IMR-90 (cell line): ENCODE measurements at regions not wholly inside any gene's neighbourhood (a gene's known extent, or its start where the extent isn't known, plus 50 kb on each side); places are given as distances from the start of the nearest gene placed in this dataset.

ENCODE experiments used
- ATAC-seq: fragments of 200-7000 bp; cut with Tn5 transposase; 2 replicates; pipeline ENCODE4 v1.9.1; 2020; ENCODE audit warnings: low read depth, mild to moderate bottlenecking, moderate library complexity
- BruUV-seq: library from RNA; stranded (reverse); fragments of 400-500 nt; replicated peaks from 2 replicates; lab custom pipeline; 2021; lab: Mats Ljungman, UMichigan
- CTCF ChIA-PET: fragments of 300-600 bp; formaldehyde crosslinking; extraction: SDS; loops from one replicate; lab custom pipeline; 2021; ENCODE audit warnings: antibody characterized with exemption; lab: Yijun Ruan, JAX
- POLR2A ChIA-PET: fragments of 300-600 bp; sonication (Branson Sonifier 250); formaldehyde crosslinking; loops from one replicate; lab custom pipeline; 2022; ENCODE audit warnings: antibody characterized with exemption; ENCODE audit not compliant: unreplicated experiment; lab: Charles Lee
- DNase-seq: peaks from one replicate; pipeline ENCODE4 v3.0.0; 2013
- H2AFZ ChIP-seq: replicated peaks from 2 replicates; pipeline ENCODE3; 2013; ENCODE audit warnings: low read length, mild to moderate bottlenecking; ENCODE audit not compliant: poor library complexity
- H2AK5ac ChIP-seq: 2 replicates; pipeline ENCODE4 v1.6.1; 2013; ENCODE audit warnings: low read depth, low read length, inconsistent platforms
- H2AK9ac ChIP-seq: replicated peaks from 2 replicates; pipeline ENCODE3; 2013; ENCODE audit warnings: mild to moderate bottlenecking, low read depth, low read length, moderate library complexity; ENCODE audit not compliant: poor library complexity
- H2BK120ac ChIP-seq: 2 replicates; pipeline ENCODE4 v1.6.1; 2013; ENCODE audit warnings: low read depth, low read length, inconsistent platforms
- H2BK15ac ChIP-seq: 3 replicates; pipeline ENCODE4 v1.6.1; 2013; ENCODE audit warnings: low read depth, low read length, inconsistent platforms
- H2BK20ac ChIP-seq: 2 replicates; pipeline ENCODE4 v1.6.1; 2013; ENCODE audit warnings: low read depth, mild to moderate bottlenecking, inconsistent platforms, low read length, moderate library complexity
- H2BK5ac ChIP-seq: 2 replicates; pipeline ENCODE4 v1.6.1; 2013; ENCODE audit warnings: mild to moderate bottlenecking, low read depth, low read length, inconsistent platforms; ENCODE audit not compliant: poor library complexity, severe bottlenecking
- H3K14ac ChIP-seq: replicated peaks from 2 replicates; pipeline ENCODE4 v1.6.1; 2013; ENCODE audit warnings: low read depth, low read length, inconsistent platforms
- H3K18ac ChIP-seq: 2 replicates; pipeline ENCODE4 v1.6.1; 2013; ENCODE audit warnings: low read depth, low read length, control low read depth
- H3K23ac ChIP-seq: 2 replicates; pipeline ENCODE4 v1.6.1; 2013; ENCODE audit warnings: low read depth, low read length, inconsistent platforms
- H3K27ac ChIP-seq: 2 replicates; pipeline ENCODE4 v1.5.1; 2013; ENCODE audit warnings: mild to moderate bottlenecking, control low read depth, low read length; ENCODE audit not compliant: insufficient read depth
- H3K27me3 ChIP-seq: 2 replicates; pipeline ENCODE4 v1.6.1; 2013; ENCODE audit warnings: low read length; ENCODE audit not compliant: control insufficient read depth, insufficient read depth
- H3K36me3 ChIP-seq: 2 replicates; pipeline ENCODE4 v1.6.1; 2013; ENCODE audit warnings: low read length, mixed read lengths; ENCODE audit not compliant: control insufficient read depth, insufficient read depth
- H3K4ac ChIP-seq: 2 replicates; pipeline ENCODE4 v1.6.1; 2013; ENCODE audit warnings: low read depth, low read length, inconsistent platforms
- H3K4me1 ChIP-seq: 2 replicates; pipeline ENCODE4 v1.6.1; 2013; ENCODE audit warnings: low read length, mixed read lengths; ENCODE audit not compliant: control insufficient read depth, insufficient read depth
- H3K4me2 ChIP-seq: 2 replicates; pipeline ENCODE4 v1.6.1; 2013; ENCODE audit warnings: low read depth, mild to moderate bottlenecking, control low read depth, low read length, moderate library complexity
- H3K4me3 ChIP-seq: 2 replicates; pipeline ENCODE4 v1.5.1; 2013; ENCODE audit warnings: low read depth, mild to moderate bottlenecking, control low read depth, low read length, moderate library complexity; ENCODE audit not compliant: insufficient read depth
- H3K56ac ChIP-seq: 2 replicates; pipeline ENCODE4 v1.6.1; 2013; ENCODE audit warnings: low read length, inconsistent platforms; ENCODE audit not compliant: insufficient read depth; ENCODE audit errors: extremely low read depth
- H3K79me1 ChIP-seq, 2 experiments: 2 replicates each; pipeline ENCODE4 v1.6.1; 2013; ENCODE audit warnings: low read length in 2 of 2, inconsistent platforms in 1 of 2, low read depth in 1 of 2
- H3K9ac ChIP-seq: 2 replicates; pipeline ENCODE4 v1.6.1; 2013; ENCODE audit warnings: low read depth, low read length, control low read depth
- H3K9me1 ChIP-seq: 2 replicates; pipeline ENCODE4 v1.6.1; 2013; ENCODE audit warnings: low read length, inconsistent platforms; ENCODE audit not compliant: insufficient read depth
- H3K9me3 ChIP-seq: 2 replicates; pipeline ENCODE4 v1.6.1; 2013; ENCODE audit warnings: low read length; ENCODE audit not compliant: control insufficient read depth, insufficient read depth
- H4K20me1 ChIP-seq: 2 replicates; pipeline ENCODE4 v1.6.1; 2013; ENCODE audit warnings: low read length, inconsistent platforms; ENCODE audit not compliant: insufficient read depth
- H4K5ac ChIP-seq: 2 replicates; pipeline ENCODE4 v1.6.1; 2013; ENCODE audit warnings: mild to moderate bottlenecking, low read depth, low read length, control low read depth
- H4K8ac ChIP-seq, 2 experiments: 2 replicates each; pipeline ENCODE4 v1.6.1; 2013; ENCODE audit warnings: low read depth in 2 of 2, low read length in 2 of 2, control low read depth in 1 of 2, inconsistent platforms in 1 of 2
- H4K91ac ChIP-seq: 2 replicates; pipeline ENCODE4 v1.6.1; 2013; ENCODE audit warnings: low read depth, low read length, inconsistent platforms; ENCODE audit not compliant: insufficient read depth
- FOS ChIP-seq: fragments of 150-350 bp; IDR thresholded peaks from 2 replicates; pipeline ENCODE4 v1.6.1; 2016; ENCODE audit warnings: low read depth, low read length
- MAFK ChIP-seq: IDR thresholded peaks from 2 replicates; pipeline ENCODE4 v1.6.1; 2012; ENCODE audit warnings: low read depth, low read length, improper control_type of control experiment
- MAZ ChIP-seq: IDR thresholded peaks from 2 replicates; pipeline ENCODE4 v1.6.1; 2012; ENCODE audit warnings: low read depth, mild to moderate bottlenecking, low read length, improper control_type of control experiment, moderate library complexity, borderline replicate concordance
- MXI1 ChIP-seq: IDR thresholded peaks from 2 replicates; pipeline ENCODE4 v1.6.1; 2012; ENCODE audit warnings: low read depth, mild to moderate bottlenecking, low read length, moderate library complexity, borderline replicate concordance
- WGBS, 2 experiments: methylation state at CpG; one replicate each; pipeline versions ENCODE4 v1.1.5 to v1.1.7; 2013; ENCODE audit warnings: missing lambda C conversion rate in 2 of 2; ENCODE audit not compliant: insufficient read length in 1 of 2; ENCODE audit errors: extremely low coverage in 2 of 2; 5-methylcytosine and 5-hydroxymethylcytosine counted together
- dilution Hi-C: fragments of 300-500 bp; cut with HindIII; formaldehyde crosslinking; loops from one replicate; pipeline ENCODE4 v1.14.3; 2018; ENCODE audit warnings: low sequenced_read_pairs; ENCODE audit not compliant: unreplicated experiment
- in situ Hi-C: fragments of 300-500 bp; cut with MboI; formaldehyde crosslinking; loops from 3 replicates; pipeline ENCODE4 v1.14.3; 2019; ENCODE audit warnings: low sequenced_read_pairs, inconsistent platforms, mixed read lengths
- intact Hi-C: fragments of 100-400 bp; cut with micrococcal nuclease; formaldehyde crosslinking; loops from 2 replicates; pipeline ENCODE4 v1.10.0; 2022

GRCh38 chr1:99193431-99193830 is 70.9 kb upstream of the PLPPR4 start:
- no peak overlapping the region for H2BK15ac ChIP-seq
- no peak overlapping the region for H2AFZ ChIP-seq
- no peak overlapping the region for H4K5ac ChIP-seq
- no peak overlapping the region for H2AK9ac ChIP-seq
- H2AK5ac ChIP-seq = no peak overlapping the region
- no peaks in the 10 kb centered on the region for H3K27me3 ChIP-seq
- H3K9ac ChIP-seq = no peak overlapping the region
- DNase-seq (no peak), ATAC-seq (no peak)
- no peak overlapping the region for H2BK5ac ChIP-seq
- H3K9me1 ChIP-seq = no peaks in the 10 kb centered on the region
- no peak overlapping the region for H3K56ac ChIP-seq
- no peak overlapping the region for H3K4ac ChIP-seq
- TF ChIP-seq MAFK (no peak), FOS (no peak), MXI1 (no peak), MAZ (no peak)
- no peak overlapping the region for H3K4me3 ChIP-seq
- H3K27ac ChIP-seq = no peak overlapping the region
- no peaks in the 10 kb centered on the region for H4K20me1 ChIP-seq
- no peak overlapping the region for H3K18ac ChIP-seq
- H3K36me3 ChIP-seq = no peaks in the 10 kb centered on the region
- no peaks in the 10 kb centered on the region for H3K4me1 ChIP-seq
- in situ Hi-C loops = no loop called here
- H2BK20ac ChIP-seq = no peak overlapping the region
- no peak overlapping the region for H3K23ac ChIP-seq
- intact Hi-C loops = no loop called here
- H3K14ac ChIP-seq = no peak overlapping the region
- no peak overlapping the region for H2BK120ac ChIP-seq
- H3K79me1 ChIP-seq = no peaks in the 10 kb centered on the region
- H4K91ac ChIP-seq = no peak overlapping the region
- BruUV-seq = no TSS peak
- dilution Hi-C loops = no loop called here
- no peak overlapping the region for H3K4me2 ChIP-seq
- WGBS, 2 experiments = no CpG with 5 or more reads among the region's 2 CpGs
- POLR2A ChIA-PET = no interaction called here
- CTCF ChIA-PET = no interaction called here
- no peak overlapping the region for H4K8ac ChIP-seq
- H3K9me3 ChIP-seq = no peaks in the 10 kb centered on the region
